MM.1S (cell line): ENCODE measurements at regions not wholly inside any gene's neighbourhood (a gene's known extent, or its start where the extent isn't known, plus 50 kb on each side); places are given as distances from the start of the nearest gene placed in this dataset.

Experiments used
- DNase-seq: peaks from one replicate; pipeline ENCODE4 v3.0.0-alpha.2; 2015
- H2AFZ ChIP-seq: fragments of 300-600 bp; sonication (generic); 2 replicates; pipeline ENCODE4 v1.6.0; 2016; ENCODE audit warnings: antibody characterized with exemption, low read length
- H3F3A ChIP-seq: fragments of 300-600 bp; sonication (generic); 2 replicates; pipeline ENCODE4 v1.6.1; 2016; ENCODE audit warnings: mild to moderate bottlenecking, antibody characterized with exemption, low read length, moderate library complexity, mixed read lengths; ENCODE audit not compliant: insufficient read depth
- H3K27ac ChIP-seq: fragments of 300-600 bp; sonication (generic); 2 replicates; pipeline ENCODE4 v1.5.1; 2016; ENCODE audit warnings: mild to moderate bottlenecking, low read length
- H3K27me3 ChIP-seq: fragments of 300-600 bp; sonication (generic); replicated peaks from 2 replicates; pipeline ENCODE4 v1.6.0; 2016; ENCODE audit warnings: low read length; ENCODE audit not compliant: insufficient read depth
- H3K36me3 ChIP-seq: fragments of 300-600 bp; sonication (generic); replicated peaks from 2 replicates; pipeline ENCODE4 v1.6.1; 2016; ENCODE audit warnings: mild to moderate bottlenecking, low read length, mixed read lengths; ENCODE audit not compliant: insufficient read depth
- H3K4me1 ChIP-seq: fragments of 300-600 bp; sonication (generic); 2 replicates; pipeline ENCODE4 v1.6.1; 2016; ENCODE audit warnings: low read length, mixed read lengths
- H3K4me2 ChIP-seq: fragments of 300-600 bp; sonication (generic); 2 replicates; pipeline ENCODE4 v1.6.0; 2016; ENCODE audit warnings: low read depth, low read length
- H3K4me3 ChIP-seq: fragments of 300-600 bp; sonication (generic); 2 replicates; pipeline ENCODE4 v1.5.1; 2016; ENCODE audit warnings: low read length, mixed read lengths
- H3K79me2 ChIP-seq: fragments of 300-600 bp; sonication (generic); 2 replicates; pipeline ENCODE4 v1.6.1; 2016; ENCODE audit warnings: mixed run types, low read length, mixed read lengths
- H3K9ac ChIP-seq: fragments of 300-600 bp; sonication (generic); 2 replicates; pipeline ENCODE4 v1.6.1; 2016; ENCODE audit warnings: low read length, mixed read lengths
- H3K9me2 ChIP-seq: fragments of 300-600 bp; sonication (generic); replicated peaks from 2 replicates; pipeline ENCODE4 v1.6.1; 2016; ENCODE audit warnings: mild to moderate bottlenecking, low read length, mixed read lengths; ENCODE audit not compliant: insufficient read depth
- H3K9me3 ChIP-seq: fragments of 300-600 bp; sonication (generic); replicated peaks from 2 replicates; pipeline ENCODE4 v1.6.1; 2016; ENCODE audit warnings: mild to moderate bottlenecking, low read length, mixed read lengths; ENCODE audit not compliant: insufficient read depth
- H4K20me1 ChIP-seq: fragments of 300-600 bp; sonication (generic); 2 replicates; pipeline ENCODE4 v1.6.1; 2016; ENCODE audit warnings: mild to moderate bottlenecking, low read length, moderate library complexity, mixed read lengths; ENCODE audit not compliant: insufficient read depth
- CTCF ChIP-seq: fragments of 300-600 bp; sonication (generic); IDR thresholded peaks from 2 replicates; pipeline ENCODE4 v1.5.1; 2016; ENCODE audit warnings: antibody characterized with exemption, low read length, mixed read lengths
- EZH2 ChIP-seq: fragments of 300-600 bp; sonication (generic); optimal IDR thresholded peaks from 2 replicates; pipeline ENCODE3; 2017; ENCODE audit warnings: low read depth, mild to moderate bottlenecking, antibody characterized with exemption, low read length, mixed read lengths
- EZH2phosphoT487 ChIP-seq: fragments of 300-600 bp; sonication (generic); IDR thresholded peaks from 2 replicates; pipeline ENCODE4 v1.6.1; 2018; ENCODE audit warnings: antibody characterized with exemption, low read length

DNA sequence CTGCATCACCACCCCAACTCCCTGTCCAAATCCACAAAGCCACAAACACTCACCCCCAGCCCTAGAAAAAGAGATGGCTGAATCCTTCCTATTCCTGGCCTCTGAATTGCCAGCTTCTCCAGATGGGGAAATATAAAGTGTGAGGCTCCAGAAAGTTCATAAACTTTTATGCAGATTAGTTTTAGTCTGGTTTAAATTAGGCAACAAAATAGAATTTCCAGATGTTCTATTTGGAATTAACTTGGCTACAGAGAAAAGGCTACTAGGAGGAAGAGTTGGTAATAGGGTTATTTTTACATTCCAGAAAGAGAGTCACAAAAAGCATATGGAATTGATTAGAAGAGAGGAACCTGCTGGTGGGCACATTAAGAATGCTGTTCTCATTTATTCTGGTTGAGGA, 56.0 kb downstream of the EN1 start:
- no peak overlapping the region for H3K27ac ChIP-seq
- no peaks in the 10 kb centered on the region for H3K27me3 ChIP-seq
- H3K9ac ChIP-seq: no peak overlapping the region
- no peaks in the 10 kb centered on the region for H3K4me1 ChIP-seq
- no peak for TF ChIP-seq EZH2phosphoT487
- no peaks in the 10 kb centered on the region for H4K20me1 ChIP-seq
- H3K79me2 ChIP-seq: no peaks in the 10 kb centered on the region
- H3K36me3 ChIP-seq: no peaks in the 10 kb centered on the region
- H3K4me2 ChIP-seq: no peak overlapping the region
- H3F3A ChIP-seq: no peaks in the 10 kb centered on the region
- H3K4me3 ChIP-seq: no peak overlapping the region
- H3K9me3 ChIP-seq: no peaks in the 10 kb centered on the region
- no peak for DNase-seq
- H3K9me2 ChIP-seq: no peaks in the 10 kb centered on the region
- H2AFZ ChIP-seq: no peak overlapping the region

DNA sequence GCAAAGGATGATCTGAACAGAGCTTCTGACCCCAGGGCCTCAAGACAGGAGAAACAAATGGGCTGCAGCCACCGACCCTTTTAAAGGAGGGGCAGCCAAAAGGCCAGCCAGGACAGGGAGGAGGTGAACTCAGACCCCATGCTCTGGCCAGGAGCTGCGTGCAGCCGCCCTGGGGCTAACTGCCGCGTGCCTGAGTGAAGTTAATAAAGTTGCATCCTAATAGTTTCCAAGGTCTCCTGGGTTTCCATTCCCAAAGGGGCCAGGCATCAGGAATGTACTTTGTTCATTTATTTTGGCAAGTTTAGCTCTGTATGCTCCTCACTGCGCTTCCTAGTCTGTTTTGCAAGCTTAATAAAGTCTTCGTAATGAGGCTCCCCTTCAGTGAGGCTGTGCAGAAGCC, 60.7 kb downstream of the EN1 start:
- no peaks in the 10 kb centered on the region for H3F3A ChIP-seq
- no peaks in the 10 kb centered on the region for H3K9me2 ChIP-seq
- H3K36me3 ChIP-seq: no peaks in the 10 kb centered on the region
- no peak for TF ChIP-seq CTCF
- TF ChIP-seq EZH2: no peak
- TF ChIP-seq EZH2phosphoT487: no peak
- H3K9ac ChIP-seq: no peak overlapping the region
- no peak overlapping the region for H3K27ac ChIP-seq
- no peaks in the 10 kb centered on the region for H3K4me1 ChIP-seq
- no peak for DNase-seq
- no peak overlapping the region for H3K4me2 ChIP-seq
- H3K27me3 ChIP-seq: no peaks in the 10 kb centered on the region
- no peak overlapping the region for H3K4me3 ChIP-seq
- H4K20me1 ChIP-seq: no peaks in the 10 kb centered on the region
- no peaks in the 10 kb centered on the region for H3K79me2 ChIP-seq
- H2AFZ ChIP-seq: no peak overlapping the region
- no peaks in the 10 kb centered on the region for H3K9me3 ChIP-seq

- no peaks in the 10 kb centered on the region for H3K4me1 ChIP-seq
These were observed 62.6 kb downstream of the EN1 start for GRCh38 chr2:118784860-118785259.

GRCh38 chr2:118779362-118779761, 68.1 kb downstream of the EN1 start:
- H3K4me2 ChIP-seq: no peak overlapping the region
- no peak overlapping the region for H3K4me3 ChIP-seq
- no peaks in the 10 kb centered on the region for H3K36me3 ChIP-seq
- H3F3A ChIP-seq: no peaks in the 10 kb centered on the region
- no peak for DNase-seq
- H2AFZ ChIP-seq: no peak overlapping the region
- no peak overlapping the region for H3K9ac ChIP-seq
- no peaks in the 10 kb centered on the region for H3K9me3 ChIP-seq
- TF ChIP-seq CTCF (no peak), EZH2phosphoT487 (no peak)
- H4K20me1 ChIP-seq: no peaks in the 10 kb centered on the region
- H3K9me2 ChIP-seq: no peaks in the 10 kb centered on the region
- H3K27ac ChIP-seq: no peak overlapping the region
- no peaks in the 10 kb centered on the region for H3K4me1 ChIP-seq
- no peaks in the 10 kb centered on the region for H3K79me2 ChIP-seq
- H3K27me3 ChIP-seq: no peaks in the 10 kb centered on the region

More at GRCh38 chr2:118784860-118785259, 62.6 kb downstream of the EN1 start:
- no peaks in the 10 kb centered on the region for H3K27me3 ChIP-seq
- H3K36me3 ChIP-seq: no peaks in the 10 kb centered on the region
- H3K9ac ChIP-seq: no peak overlapping the region
- no peaks in the 10 kb centered on the region for H3K9me3 ChIP-seq
- H3K4me3 ChIP-seq: no peak overlapping the region
- TF ChIP-seq CTCF: no peak
- TF ChIP-seq EZH2: no peak
- TF ChIP-seq EZH2phosphoT487: no peak
- no peaks in the 10 kb centered on the region for H3K9me2 ChIP-seq
- no peak overlapping the region for H2AFZ ChIP-seq
- no peak for DNase-seq
- no peaks in the 10 kb centered on the region for H3F3A ChIP-seq
- no peaks in the 10 kb centered on the region for H3K79me2 ChIP-seq
- no peaks in the 10 kb centered on the region for H4K20me1 ChIP-seq
- H3K27ac ChIP-seq: no peak overlapping the region
- no peak overlapping the region for H3K4me2 ChIP-seq
